Neural progenitor cell (in vitro differentiated cells): ENCODE measurements at regions not wholly inside any gene's neighbourhood (a gene's known extent, or its start where the extent isn't known, plus 50 kb on each side); places are given as distances from the start of the nearest gene placed in this dataset.

Experiments
- DNase-seq: peaks from one replicate; pipeline ENCODE4 v3.0.0-alpha.2; 2016; ENCODE audit warnings: low spot score
- H2AFZ ChIP-seq: fragments of 200-600 bp; sonication (generic); replicated peaks from 2 replicates; pipeline ENCODE4 v1.6.1; 2016; ENCODE audit warnings: antibody characterized with exemption
- H3F3A ChIP-seq: fragments of 200-600 bp; sonication (generic); 2 replicates; pipeline ENCODE4 v1.6.1; 2016; ENCODE audit warnings: antibody characterized with exemption, low read depth
- H3K27ac ChIP-seq: fragments of 200-600 bp; sonication (generic); 2 replicates; pipeline ENCODE4 v1.5.1; 2016; ENCODE audit warnings: mild to moderate bottlenecking
- H3K27me3 ChIP-seq: fragments of 200-600 bp; sonication (generic); 2 replicates; pipeline ENCODE4 v1.6.1; 2016; ENCODE audit warnings: mild to moderate bottlenecking, moderate library complexity
- H3K36me3 ChIP-seq: fragments of 200-600 bp; sonication (generic); 2 replicates; pipeline ENCODE4 v1.5.1; 2016
- H3K4me1 ChIP-seq: fragments of 200-600 bp; sonication (generic); 2 replicates; pipeline ENCODE4 v1.6.1; 2016; ENCODE audit warnings: mixed run types
- H3K4me2 ChIP-seq: fragments of 200-600 bp; sonication (generic); 2 replicates; pipeline ENCODE4 v1.6.1; 2016
- H3K4me3 ChIP-seq: fragments of 200-600 bp; sonication (generic); 2 replicates; pipeline ENCODE4 v1.5.1; 2016
- H3K79me2 ChIP-seq: fragments of 200-600 bp; sonication (generic); 2 replicates; pipeline ENCODE4 v1.6.1; 2016; ENCODE audit warnings: low read depth
- H3K9ac ChIP-seq: fragments of 200-600 bp; sonication (generic); 2 replicates; pipeline ENCODE4 v1.6.1; 2016
- H3K9me3 ChIP-seq: fragments of 200-600 bp; sonication (generic); 2 replicates; pipeline ENCODE4 v1.5.1; 2016; ENCODE audit warnings: low read depth
- H4K20me1 ChIP-seq: fragments of 200-600 bp; sonication (generic); 2 replicates; pipeline ENCODE4 v1.6.1; 2016; ENCODE audit warnings: low read depth
- H3K27ac Mint-ChIP-seq: 3 replicates; pipeline ENCODE4 v1.8.0; 2021; ENCODE audit warnings: mixed read lengths
- H3K27me3 Mint-ChIP-seq: 2 replicates; pipeline ENCODE4 v1.8.0; 2022; ENCODE audit warnings: low read depth, mild to moderate bottlenecking, inconsistent platforms, moderate library complexity, mixed read lengths; ENCODE audit not compliant: insufficient read depth
- H3K36me3 Mint-ChIP-seq: 3 replicates; pipeline ENCODE4 v1.8.0; 2021; ENCODE audit warnings: mixed read lengths
- H3K4me1 Mint-ChIP-seq: 3 replicates; pipeline ENCODE4 v1.8.0; 2021; ENCODE audit warnings: mixed read lengths
- H3K4me3 Mint-ChIP-seq: 3 replicates; pipeline ENCODE4 v1.8.0; 2021; ENCODE audit warnings: mild to moderate bottlenecking, moderate library complexity, mixed read lengths
- H3K9me3 Mint-ChIP-seq: 3 replicates; pipeline ENCODE4 v1.8.0; 2020; ENCODE audit warnings: mixed read lengths
- CTCF ChIP-seq: fragments of 200-600 bp; sonication (generic); IDR thresholded peaks from 2 replicates; pipeline ENCODE4 v1.5.1; 2017; ENCODE audit warnings: antibody characterized with exemption, mild to moderate bottlenecking
- EZH2 ChIP-seq: fragments of 200-600 bp; sonication (generic); IDR thresholded peaks from 2 replicates; pipeline ENCODE4 v1.6.1; 2017; ENCODE audit warnings: antibody characterized with exemption, mild to moderate bottlenecking, moderate library complexity
- EZH2phosphoT487 ChIP-seq: fragments of 200-600 bp; sonication (generic); IDR thresholded peaks from 2 replicates; pipeline ENCODE4 v1.6.1; 2017; ENCODE audit warnings: antibody characterized with exemption

DNA sequence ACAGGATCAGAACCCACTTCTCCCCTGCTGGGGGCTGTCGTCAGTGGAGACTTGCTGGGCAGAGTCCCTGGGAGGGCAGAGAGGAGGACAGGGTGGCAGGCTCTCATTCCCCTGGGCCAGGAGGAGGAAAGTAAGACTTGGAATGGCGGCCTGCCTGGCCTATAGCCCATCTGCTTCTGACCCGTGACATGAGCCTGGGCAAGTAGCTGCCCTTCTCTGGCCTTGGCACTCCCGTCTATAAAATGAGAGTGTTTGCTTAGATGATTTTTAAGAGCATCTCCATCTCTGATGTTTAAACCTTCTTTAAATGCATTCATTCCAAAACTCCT, 173.0 kb downstream of the DDX1 start:
- no peak for TF ChIP-seq CTCF
- no peak for TF ChIP-seq EZH2phosphoT487
- no peak for TF ChIP-seq EZH2
- H3K27ac Mint-ChIP-seq = no peak overlapping the region
- Histone ChIP-seq H3K27me3 (no peaks in the 10 kb centered on the region), H3K4me2 (no peak overlapping the region), H3K27ac (no peak overlapping the region), H3K4me3 (no peak overlapping the region), H3F3A (peaks cover 9% of the 10 kb centered on the region), H3K9me3 (no peaks in the 10 kb centered on the region), H3K9ac (no peak overlapping the region), H3K36me3 (no peaks in the 10 kb centered on the region), H3K79me2 (no peaks in the 10 kb centered on the region), H4K20me1 (no peaks in the 10 kb centered on the region), H2AFZ (no peak overlapping the region), H3K4me1 (peaks cover 20% of the 10 kb centered on the region)
- no peak overlapping the region for H3K4me3 Mint-ChIP-seq
- peaks cover 6% of the 10 kb centered on the region for H3K9me3 Mint-ChIP-seq
- no peak for DNase-seq
- peaks cover 7% of the 10 kb centered on the region for H3K27me3 Mint-ChIP-seq
- peaks cover 29% of the 10 kb centered on the region for H3K4me1 Mint-ChIP-seq
- H3K36me3 Mint-ChIP-seq = no peaks in the 10 kb centered on the region

- no peak for DNase-seq
- H3K4me2 ChIP-seq = no peak overlapping the region
- TF ChIP-seq CTCF (no peak), EZH2phosphoT487 (no peak), EZH2 (no peak)
- H3K9ac ChIP-seq = no peak overlapping the region
- no peak overlapping the region for H3K4me3 Mint-ChIP-seq
- peaks cover 18% of the 10 kb centered on the region for H3K4me1 ChIP-seq
- peaks cover 9% of the 10 kb centered on the region for H3F3A ChIP-seq
- H4K20me1 ChIP-seq = no peaks in the 10 kb centered on the region
- no peaks in the 10 kb centered on the region for H3K36me3 ChIP-seq
- peaks cover 6% of the 10 kb centered on the region for H3K9me3 Mint-ChIP-seq
- H3K9me3 ChIP-seq = no peaks in the 10 kb centered on the region
- peaks cover 32% of the 10 kb centered on the region for H3K4me1 Mint-ChIP-seq
- no peaks in the 10 kb centered on the region for H3K36me3 Mint-ChIP-seq
- no peaks in the 10 kb centered on the region for H3K79me2 ChIP-seq
- H3K27ac Mint-ChIP-seq = no peak overlapping the region
- H3K27me3 Mint-ChIP-seq = peaks cover 7% of the 10 kb centered on the region
- H3K27me3 ChIP-seq = no peaks in the 10 kb centered on the region
- no peak overlapping the region for H2AFZ ChIP-seq
- no peak overlapping the region for H3K27ac ChIP-seq
- H3K4me3 ChIP-seq = no peak overlapping the region
Observed at GRCh38 chr2:15765211-15765610, 173.5 kb downstream of the DDX1 start.

- Mint-ChIP-seq H3K4me1 (peaks cover 29% of the 10 kb centered on the region), H3K27me3 (peaks cover 9% of the 10 kb centered on the region), H3K4me3 (no peak overlapping the region), H3K9me3 (peaks cover 3% of the 10 kb centered on the region), H3K36me3 (no peaks in the 10 kb centered on the region), H3K27ac (no peak overlapping the region)
- no peak for TF ChIP-seq EZH2
- TF ChIP-seq EZH2phosphoT487 = no peak
- no peak for TF ChIP-seq CTCF
- Histone ChIP-seq H4K20me1 (no peaks in the 10 kb centered on the region), H3K4me2 (no peak overlapping the region), H3F3A (peaks cover 9% of the 10 kb centered on the region), H3K4me3 (no peak overlapping the region), H3K9me3 (no peaks in the 10 kb centered on the region), H2AFZ (no peak overlapping the region), H3K36me3 (no peaks in the 10 kb centered on the region), H3K27me3 (no peaks in the 10 kb centered on the region), H3K9ac (no peak overlapping the region), H3K27ac (no peak overlapping the region), H3K79me2 (no peaks in the 10 kb centered on the region), H3K4me1 (peaks cover 16% of the 10 kb centered on the region)
- no peak for DNase-seq
Observed at GRCh38 chr2:15765686-15766302, 174.1 kb downstream of the DDX1 start.
